T47D (cell line): ENCODE measurements at regions not wholly inside any gene's neighbourhood (a gene's known extent, or its start where the extent isn't known, plus 50 kb on each side); places are given as distances from the start of the nearest gene placed in this dataset.
"Not testable (repeated sequence)": the region's sequence is repeated elsewhere in the genome, so short reads cannot be mapped to it uniquely, and the experiment has no call there.

Source experiments
- DNase-seq, 2 experiments: peaks; one replicate each; pipeline versions ENCODE4 v3.0.0 to v3.0.0-alpha.2; 2011 to 2012; ENCODE audit warnings: low read depth in 1 of 2, low spot score in 1 of 2
- JUND ChIP-seq: IDR thresholded peaks from 2 replicates; pipeline ENCODE4 v1.6.1; 2012; ENCODE audit warnings: low read depth
- in situ Hi-C: cut with HindIII; loops from 2 replicates; pipeline ENCODE4 v1.10.0; 2016; ENCODE audit warnings: low sequenced_read_pairs, low pct_unique_long_range_greater_than_20kb

DNA sequence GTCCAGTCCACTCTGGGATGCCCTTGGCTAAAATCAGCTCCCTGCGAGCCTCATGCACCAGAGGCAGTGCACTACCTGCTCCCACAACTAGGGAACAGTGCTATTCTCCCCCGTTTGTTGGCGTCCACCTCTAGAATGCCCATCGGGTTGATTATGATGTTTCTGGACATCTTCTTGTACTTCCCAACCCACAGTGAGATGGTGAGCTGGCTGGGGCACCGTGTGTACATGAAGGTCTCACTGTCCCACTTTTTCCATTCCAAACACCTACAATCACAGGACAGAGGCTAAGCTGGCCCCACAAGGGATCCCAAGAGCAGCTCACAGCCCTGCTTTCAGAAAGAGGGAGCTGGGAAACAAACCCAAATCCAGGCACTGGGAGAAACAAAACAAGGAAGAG, 126.2 kb upstream of the ZNF92 start:
- in situ Hi-C loops: no loop called here
- TF ChIP-seq JUND: no peak
- no peak for DNase-seq

DNA sequence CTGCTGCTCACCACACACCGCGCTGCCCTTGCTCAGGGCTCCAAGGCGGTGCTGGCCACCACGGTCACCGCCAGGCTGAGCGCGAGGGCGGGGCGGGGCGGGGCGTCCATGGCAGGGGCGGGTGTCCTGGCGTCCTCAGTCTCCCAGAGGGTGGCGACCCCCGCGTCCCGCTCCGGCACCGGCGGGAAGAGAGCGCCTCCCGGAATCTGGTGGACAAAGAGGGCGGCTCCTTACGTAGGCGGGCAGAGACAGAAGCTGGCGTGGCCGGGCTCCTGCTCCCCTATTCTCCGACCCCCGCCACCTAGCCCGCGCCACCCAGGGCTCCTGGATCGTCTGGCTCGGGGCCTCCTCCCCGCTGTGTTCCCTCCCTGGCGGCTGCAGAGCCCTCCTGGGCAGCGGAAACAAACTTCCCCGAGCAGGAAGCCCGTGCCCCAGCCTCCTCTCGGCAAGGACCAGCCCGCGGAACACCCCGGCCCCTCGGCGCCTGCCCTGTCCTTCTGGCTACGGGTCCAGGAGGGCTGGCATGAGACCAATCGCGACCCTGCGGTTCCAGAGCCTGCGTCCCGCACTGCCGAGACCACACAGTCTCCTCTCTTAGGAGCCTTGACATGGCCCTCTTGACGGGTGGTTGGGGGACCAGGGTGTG, 133.8 kb upstream of the ZNF92 start:
- peak; percentile 72 to 80 for DNase-seq
- in situ Hi-C loops: no loop called here
- TF ChIP-seq JUND: no peak

DNA sequence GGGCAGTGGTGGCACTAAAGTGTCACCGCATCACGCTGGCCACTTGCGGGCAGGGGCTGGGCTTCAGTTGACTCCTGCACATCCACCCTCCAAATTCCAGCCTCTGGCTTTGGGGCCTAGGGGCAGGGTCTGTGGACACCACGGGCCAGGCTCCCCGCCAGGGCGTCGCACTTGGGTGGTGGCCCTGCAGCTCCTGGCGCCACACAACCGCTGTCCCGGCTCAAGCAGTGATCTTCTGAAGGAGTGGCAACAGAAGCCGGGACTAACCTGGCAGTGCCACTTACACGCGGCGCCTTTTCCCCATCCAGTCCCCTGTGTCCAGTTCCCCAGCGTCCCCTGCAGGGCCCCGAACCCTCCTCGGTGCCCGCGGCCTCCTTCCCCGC, 134.3 kb upstream of the ZNF92 start:
- DNase-seq: no peak
- in situ Hi-C loops: no loop called here
- TF ChIP-seq JUND: no peak

DNA sequence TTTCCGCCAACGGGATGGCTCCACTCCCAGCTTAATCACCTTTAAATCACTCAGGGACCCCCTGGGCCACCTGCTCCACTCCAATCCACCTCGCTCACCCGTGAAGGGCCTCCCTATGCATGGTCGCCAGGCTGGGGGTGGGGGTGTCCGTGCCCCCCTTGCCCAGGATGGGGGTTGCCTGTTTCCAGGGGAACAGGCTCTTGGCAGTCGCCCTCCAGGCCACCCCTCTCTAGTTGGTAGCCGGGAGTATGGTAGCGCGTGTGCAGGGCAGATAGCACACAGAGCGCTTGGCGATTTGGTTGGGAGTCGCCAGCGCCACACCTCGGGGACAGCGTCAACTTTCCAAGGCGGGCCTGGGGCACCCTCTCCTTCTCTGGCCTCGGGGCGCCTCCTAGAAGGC, 134.9 kb upstream of the ZNF92 start:
- in situ Hi-C loops: no loop called here
- DNase-seq: no peak
- no peak for TF ChIP-seq JUND

DNA sequence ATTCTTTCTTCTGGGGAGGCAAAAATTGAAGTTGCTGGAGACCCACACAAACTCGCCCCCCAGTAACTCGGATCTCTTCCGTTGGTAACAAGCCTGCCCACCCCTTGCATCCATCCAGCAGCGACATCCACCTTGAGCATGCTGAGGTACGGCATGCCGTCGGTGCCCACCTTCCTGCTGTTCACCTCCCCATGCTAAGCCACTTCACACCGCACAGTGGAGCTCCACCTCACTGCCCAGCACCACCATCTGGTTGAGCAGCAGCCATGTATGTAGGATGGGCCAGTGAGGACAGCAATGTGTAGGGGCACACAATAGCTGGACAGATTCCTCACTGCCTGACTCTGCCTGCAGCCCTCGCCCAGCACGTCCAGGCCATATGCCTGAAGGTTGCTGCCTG, 138.1 kb upstream of the ZNF92 start:
- no peak for TF ChIP-seq JUND
- in situ Hi-C loops: no loop called here
- no peak for DNase-seq

DNA sequence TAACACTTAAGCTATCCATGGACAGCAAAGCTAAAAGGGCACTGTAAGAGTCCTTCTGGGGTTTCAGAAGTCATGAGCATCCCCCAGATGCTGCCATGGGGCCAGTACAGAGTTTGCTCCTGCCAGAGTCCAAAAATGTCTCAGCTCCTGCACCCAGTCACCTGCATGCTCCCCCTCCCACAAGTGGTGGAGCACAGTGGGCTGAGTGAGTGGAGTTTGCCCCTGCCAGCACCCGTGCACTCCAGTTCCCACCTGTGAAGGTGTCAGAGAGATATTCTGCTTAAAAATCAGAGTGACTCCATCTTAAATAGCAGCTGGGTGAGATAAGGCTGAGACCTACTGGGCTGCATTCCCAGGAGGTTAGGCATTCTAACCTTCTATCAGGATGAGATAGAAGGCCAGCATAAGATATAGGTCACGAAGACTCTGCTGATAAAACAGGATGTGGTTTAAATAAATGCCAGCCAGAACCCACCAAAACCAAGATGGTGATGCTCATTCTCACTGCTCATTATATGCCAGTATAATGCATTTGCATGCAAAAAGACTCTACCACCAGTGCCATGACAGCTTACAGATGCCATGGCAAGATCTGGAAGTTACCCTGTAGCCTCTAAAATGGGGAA, 140.1 kb upstream of the ZNF92 start:
- in situ Hi-C loops: no loop called here
- TF ChIP-seq JUND: no peak
- no peak for DNase-seq

DNA sequence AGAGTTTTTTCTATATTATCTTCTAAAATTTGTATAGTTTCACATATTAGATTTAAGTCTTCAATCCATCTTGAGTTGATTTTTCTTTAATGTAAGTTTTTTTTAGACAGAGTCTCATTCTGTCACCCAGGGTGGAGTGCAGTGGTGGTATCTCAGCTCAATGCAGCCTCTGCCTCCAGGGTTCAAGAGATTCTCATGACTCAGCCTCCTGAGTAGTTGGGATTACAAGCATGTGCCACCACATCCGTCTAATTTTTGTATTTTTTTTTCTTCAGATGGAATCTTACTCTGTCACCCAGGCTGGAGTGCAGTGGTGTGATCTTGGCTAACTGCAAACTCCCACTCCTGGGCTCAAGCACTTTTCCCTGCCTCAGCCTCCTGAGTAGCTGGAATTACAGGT, 143.4 kb upstream of the ZNF92 start:
- no peak for TF ChIP-seq JUND
- in situ Hi-C loops: no loop called here

DNA sequence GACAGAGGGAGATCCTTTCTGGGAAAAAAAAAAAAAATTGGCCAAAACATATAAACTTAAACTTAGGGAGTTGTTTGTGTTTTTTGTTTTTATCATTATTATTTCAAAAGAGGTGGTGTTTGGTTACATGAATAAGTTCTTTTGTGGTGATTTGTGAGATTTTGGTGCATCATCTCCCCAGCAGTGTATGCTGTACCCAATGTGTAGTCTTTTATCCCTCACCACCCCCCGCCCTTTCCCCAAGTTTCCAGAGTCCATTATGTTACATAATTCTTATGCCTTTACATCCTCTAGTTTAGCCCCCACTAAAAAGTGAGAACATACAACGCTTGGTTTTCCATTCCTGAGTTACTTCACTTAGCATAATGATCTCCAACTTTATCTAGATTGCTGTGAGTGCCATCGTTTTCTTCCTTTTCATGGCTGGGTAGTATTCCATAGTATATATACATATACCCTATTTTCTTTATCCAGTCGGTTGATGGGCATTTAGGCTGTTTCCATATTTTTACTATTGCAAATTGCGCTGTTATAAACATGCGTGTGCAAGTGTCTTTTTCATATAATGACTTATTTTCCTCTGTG, 148.1 kb upstream of the ZNF92 start:
- in situ Hi-C loops: no loop called here
- no peak for DNase-seq
- no peak for TF ChIP-seq JUND

More for the DNA sequence above, 143.4 kb upstream of the ZNF92 start:
- no peak for DNase-seq

DNA sequence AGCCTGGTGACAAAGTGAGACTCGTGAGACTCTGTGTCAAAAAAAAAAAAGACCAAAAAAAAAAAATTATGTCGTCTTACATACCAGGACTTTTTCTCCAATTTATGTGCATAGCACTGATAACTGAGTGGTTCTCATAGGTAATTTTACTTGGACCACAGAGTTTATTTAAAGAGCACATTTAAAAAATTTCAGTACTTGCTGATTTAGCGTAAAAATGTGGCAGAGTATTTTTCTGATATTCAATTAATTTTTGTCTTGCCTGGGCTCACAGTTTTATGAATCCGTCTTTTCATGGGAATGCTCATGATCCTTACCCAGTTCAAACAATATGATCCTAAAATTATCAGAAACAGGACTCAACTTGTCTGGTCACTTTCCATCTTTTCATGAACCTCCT, 151.0 kb upstream of the ZNF92 start:
- in situ Hi-C loops: no loop called here

DNA sequence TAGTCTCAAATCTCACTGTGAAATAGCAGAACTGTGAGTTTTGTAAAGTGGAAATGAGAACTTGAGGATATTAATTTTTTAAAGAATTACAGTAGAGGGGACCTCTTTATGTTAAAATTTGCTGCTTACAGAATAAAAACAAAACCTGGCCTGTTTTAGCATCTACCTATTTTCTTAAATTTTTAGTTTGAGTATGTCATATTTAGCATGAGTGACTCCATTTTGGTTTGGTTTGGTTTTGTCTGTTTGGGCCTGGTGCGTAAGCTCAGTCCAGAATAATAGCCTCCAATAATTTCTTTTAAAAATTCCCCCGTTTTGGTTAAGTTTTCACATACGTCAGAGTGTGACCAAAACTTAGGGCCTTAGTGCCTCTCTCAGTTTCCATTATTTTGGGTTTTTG, 152.0 kb upstream of the ZNF92 start:
- in situ Hi-C loops: no loop called here
- no peak for TF ChIP-seq JUND
- no peak for DNase-seq

More for the DNA sequence above, 151.0 kb upstream of the ZNF92 start:
- TF ChIP-seq JUND: no peak
- no peak for DNase-seq

DNA sequence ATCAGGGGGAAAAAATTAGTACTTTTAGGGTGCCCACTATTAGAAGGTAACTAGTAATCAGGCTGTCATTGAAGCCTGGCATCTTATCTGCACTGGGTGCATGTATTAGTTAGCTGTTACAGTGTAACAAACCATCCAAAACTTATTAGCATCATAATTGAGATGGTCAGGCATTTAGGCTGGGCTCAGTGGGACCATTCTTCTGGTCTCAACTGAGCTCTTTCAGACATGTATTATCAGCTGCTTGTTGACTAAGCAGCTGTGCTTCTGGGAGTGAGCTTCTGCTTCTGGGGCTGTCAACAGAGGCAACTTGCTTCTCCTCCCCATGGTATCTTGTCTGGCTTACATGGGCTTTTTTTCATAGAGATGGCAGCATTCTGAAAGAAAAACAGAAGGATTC, 154.0 kb upstream of the ZNF92 start:
- in situ Hi-C loops: no loop called here
- DNase-seq: no peak
- TF ChIP-seq JUND: no peak

DNA sequence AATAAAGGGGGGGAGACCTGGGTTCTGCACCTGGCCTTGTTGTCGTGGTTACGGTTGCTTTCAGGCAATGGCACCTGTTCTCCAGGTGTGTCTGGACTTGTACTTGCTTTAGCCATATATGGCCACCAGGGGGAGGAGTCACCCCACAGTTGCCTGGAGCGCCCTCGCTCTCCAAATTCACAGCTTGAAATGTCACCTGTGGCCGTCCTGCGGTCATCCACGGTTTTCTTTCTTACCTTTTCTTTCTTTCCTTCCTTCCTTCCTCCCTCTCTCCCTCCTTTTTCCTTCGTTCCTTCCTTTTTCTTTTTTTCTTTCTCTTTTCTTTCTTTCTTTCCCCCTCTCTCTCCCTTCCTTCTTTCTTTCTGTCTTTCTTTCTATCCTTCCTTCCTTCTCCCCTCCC, 157.2 kb upstream of the ZNF92 start:
- in situ Hi-C loops: no loop called here
- no peak for TF ChIP-seq JUND
- DNase-seq: peak; percentile 37 to 90

DNA sequence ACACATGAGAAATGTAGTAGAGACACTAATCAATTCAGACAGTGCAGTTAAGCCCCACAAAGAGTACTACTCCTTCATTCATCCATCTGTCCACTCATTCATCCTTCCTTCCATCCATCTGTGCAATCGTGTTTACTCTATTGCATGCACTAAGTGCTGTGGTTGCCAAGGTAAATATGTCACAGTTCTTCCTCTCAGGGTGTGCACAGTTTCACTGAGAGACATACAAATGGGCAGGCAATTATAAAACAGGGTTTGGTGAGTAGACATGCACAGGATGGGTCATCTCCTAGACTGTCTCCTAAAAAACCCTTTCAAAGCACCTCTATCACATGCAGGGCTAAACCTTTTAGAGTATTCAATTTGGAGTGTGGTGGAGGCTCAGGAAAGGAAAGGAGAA, 160.4 kb upstream of the ZNF92 start:
- in situ Hi-C loops: not testable (repeated sequence)
- DNase-seq: peak in 1 of 2 experiments; percentile 39

DNA sequence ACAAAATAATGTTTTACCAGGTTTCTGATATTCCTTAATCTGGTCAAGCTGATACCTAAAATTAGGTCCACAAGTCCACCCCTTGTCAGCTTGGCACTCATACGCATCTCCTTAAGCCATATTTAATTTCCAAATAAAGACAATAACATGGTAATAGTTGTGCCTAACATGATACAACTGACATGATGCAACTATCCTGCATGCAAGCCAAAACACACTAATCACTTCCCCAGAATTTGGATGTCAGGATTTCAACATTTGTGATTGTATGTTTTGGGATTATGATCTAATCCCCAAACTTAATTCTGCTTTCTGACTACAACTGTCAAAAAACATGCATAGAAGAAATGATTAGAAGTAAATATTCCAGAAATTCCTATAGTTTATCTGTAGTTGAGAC, 174.4 kb upstream of the ZNF92 start:
- DNase-seq, in situ Hi-C loops: not testable (repeated sequence)

DNA sequence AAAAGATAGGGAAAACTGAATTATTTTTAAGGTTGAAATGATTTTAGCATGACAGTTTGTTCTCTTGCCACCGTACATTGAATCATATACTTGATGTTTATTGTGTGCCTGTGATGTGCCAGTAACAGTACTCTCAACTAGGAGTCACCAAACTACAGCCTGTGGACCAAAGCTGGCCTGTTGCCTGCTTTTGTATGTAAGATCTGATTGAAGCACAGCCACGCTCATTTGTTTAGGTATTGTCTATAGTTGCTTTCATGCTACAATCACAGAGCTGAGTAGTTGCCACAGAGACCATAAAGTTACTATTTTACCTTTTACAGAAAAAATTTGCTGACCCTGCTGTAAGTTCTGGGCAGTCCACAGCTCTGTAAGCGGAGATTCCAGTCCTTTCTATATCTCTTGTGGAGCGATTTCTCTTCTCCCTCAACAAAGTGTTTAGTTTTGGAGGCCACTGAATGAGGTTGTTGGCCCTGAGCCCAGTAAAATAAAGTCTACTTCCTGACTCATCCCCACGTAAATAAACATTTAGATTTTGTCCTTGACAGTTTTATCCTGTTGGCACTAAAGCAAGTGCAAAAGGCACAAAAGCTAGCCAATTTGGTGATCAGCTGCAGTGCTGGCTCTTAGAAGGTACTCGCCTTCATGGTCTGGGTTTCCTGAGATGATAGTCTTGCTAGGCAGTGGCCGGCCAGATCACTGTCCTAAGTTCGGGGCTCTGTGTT, 180.2 kb upstream of the ZNF92 start:
- DNase-seq, in situ Hi-C loops: not testable (repeated sequence)

DNA sequence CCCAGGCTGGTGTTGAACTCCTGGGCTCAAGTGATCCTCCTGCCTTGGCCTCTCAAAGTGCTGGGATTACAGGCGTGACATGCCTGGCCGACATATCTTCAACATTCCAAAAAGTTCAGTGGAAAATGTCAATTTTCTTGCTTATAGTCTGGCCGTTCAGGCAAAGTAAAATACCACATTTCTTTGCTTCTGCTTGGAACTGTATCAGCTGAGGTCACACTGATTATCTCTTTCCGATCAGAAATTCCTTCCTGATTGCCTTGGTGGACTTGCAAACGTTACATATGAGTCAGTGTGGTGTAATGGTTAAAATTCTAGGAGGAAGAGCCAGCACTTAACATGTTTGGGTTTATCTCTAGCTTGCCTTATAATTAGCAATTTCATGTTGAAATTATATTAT, 170.6 kb upstream of the ERV3-1 start:
- DNase-seq, in situ Hi-C loops: not testable (repeated sequence)

DNA sequence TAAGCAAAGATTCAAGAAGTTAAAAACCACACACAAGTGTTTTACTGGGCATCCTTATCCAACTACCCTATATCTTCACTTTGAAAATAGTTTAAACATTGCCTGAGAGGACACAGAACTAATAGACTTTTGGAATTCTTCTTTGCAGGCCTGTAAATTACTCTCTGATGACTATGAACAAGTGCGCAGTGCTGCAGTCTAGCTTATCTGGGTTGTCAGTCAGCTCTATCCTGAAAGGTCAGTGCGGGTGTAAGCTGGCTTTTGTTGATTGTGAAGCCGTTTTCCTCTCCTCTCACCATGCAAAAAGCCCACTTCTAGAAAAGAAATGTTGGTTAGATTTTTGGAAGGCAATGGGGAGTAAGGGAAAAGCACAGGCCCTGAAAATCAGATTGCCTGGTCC, 143.6 kb upstream of the ERV3-1 start:
- DNase-seq, in situ Hi-C loops: not testable (repeated sequence)
